ENCODE measurements at regions not wholly inside any gene's neighbourhood (a gene's known extent, or its start where the extent isn't known, plus 50 kb on each side); places are given as distances from the start of the nearest gene placed in this dataset.

GRCh38 chr10:10910634-10911033 lies 107.0 kb upstream of the CELF2 start:
- no peak for DNase-seq (ENCODE audit: low spot score)

- no peak for DNase-seq (ENCODE audit: low spot score)
These were observed 106.6 kb upstream of the CELF2 start for GRCh38 chr10:10911035-10911434.

GRCh38 chr10:10911471-10911921 lies 106.2 kb upstream of the CELF2 start:
- no peak for DNase-seq (ENCODE audit: low spot score)

- no peak for DNase-seq (ENCODE audit: low spot score)
These were observed 103.5 kb upstream of the CELF2 start for GRCh38 chr10:10914144-10914543.

- DNase-seq (ENCODE audit: low spot score): no peak
These were observed 102.5 kb upstream of the CELF2 start for GRCh38 chr10:10915215-10915614.

- no peak for DNase-seq (ENCODE audit: low spot score)
These were observed 100.6 kb upstream of the CELF2 start for GRCh38 chr10:10917031-10917430.

- DNase-seq (ENCODE audit: low spot score): no peak
These were observed 97.7 kb upstream of the CELF2 start for GRCh38 chr10:10919976-10920375.

GRCh38 chr10:10921826-10922461 lies 95.7 kb upstream of the CELF2 start:
- DNase-seq (ENCODE audit: low spot score): no peak

- DNase-seq (ENCODE audit: low spot score): no peak
These were observed 94.5 kb upstream of the CELF2 start for GRCh38 chr10:10923029-10923651.

GRCh38 chr10:10925667-10926066 lies 92.0 kb upstream of the CELF2 start:
- DNase-seq (ENCODE audit: low spot score): no peak

- no peak for DNase-seq (ENCODE audit: low spot score)
These were observed 90.1 kb upstream of the CELF2 start for GRCh38 chr10:10927608-10928007.

GRCh38 chr10:10930979-10931743 lies 86.5 kb upstream of the CELF2 start:
- DNase-seq (ENCODE audit: low spot score): no peak

GRCh38 chr10:10935032-10935431 lies 82.6 kb upstream of the CELF2 start:
- DNase-seq (ENCODE audit: low spot score): no peak

- no peak for DNase-seq (ENCODE audit: low spot score)
These were observed 79.0 kb upstream of the CELF2 start for GRCh38 chr10:10938676-10939075.

- no peak for DNase-seq (ENCODE audit: low spot score)
These were observed 76.4 kb upstream of the CELF2 start for GRCh38 chr10:10941127-10941730.

GRCh38 chr10:10942441-10942840 lies 75.2 kb upstream of the CELF2 start:
- DNase-seq (ENCODE audit: low spot score): peak; percentile 23

- no peak for DNase-seq (ENCODE audit: low spot score)
These were observed 71.6 kb upstream of the CELF2 start for GRCh38 chr10:10946081-10946480.

- no peak for DNase-seq (ENCODE audit: low spot score)
These were observed 70.9 kb upstream of the CELF2 start for GRCh38 chr10:10946801-10947200.

- DNase-seq (ENCODE audit: low spot score): peak; percentile 11
These were observed 66.0 kb upstream of the CELF2 start for GRCh38 chr10:10951675-10952074.

GRCh38 chr10:10952800-10953199 lies 64.9 kb upstream of the CELF2 start:
- no peak for DNase-seq (ENCODE audit: low spot score)

- no peak for DNase-seq (ENCODE audit: low spot score)
These were observed 60.8 kb upstream of the CELF2 start for GRCh38 chr10:10956681-10957542.

GRCh38 chr10:10958041-10958440 lies 59.6 kb upstream of the CELF2 start:
- DNase-seq (ENCODE audit: low spot score): no peak

All from COLO829 (cell line).